GM10248 (cell line): ENCODE measurements at regions not wholly inside any gene's neighbourhood (a gene's known extent, or its start where the extent isn't known, plus 50 kb on each side); places are given as distances from the start of the nearest gene placed in this dataset.

ENCODE experiments used
- CTCF ChIA-PET: fragments of 300-600 bp; sonication (Branson Sonifier 250); formaldehyde crosslinking; extraction: SDS; loops from one replicate; lab custom pipeline; 2021; ENCODE audit warnings: antibody characterized with exemption; lab: Yijun Ruan, JAX
- POLR2A ChIA-PET: fragments of 350-650 bp; sonication (Branson Sonifier 250); formaldehyde crosslinking; extraction: SDS; loops from one replicate; lab custom pipeline; 2020; ENCODE audit warnings: antibody characterized with exemption; lab: Yijun Ruan, JAX
- DNase-seq: peaks from one replicate; pipeline ENCODE4 v3.0.0; 2012; ENCODE audit errors: extremely low spot score
- CTCF ChIP-seq: IDR thresholded peaks from 2 replicates; pipeline ENCODE4 v1.5.1; 2012; ENCODE audit warnings: mild to moderate bottlenecking, low read depth; ENCODE audit errors: extremely low read depth, missing control alignments, control extremely low read depth

GRCh38 chr7:33853361-33854062 is 51.8 kb upstream of the BMPER start:
- CTCF ChIA-PET, result no interaction called here
- DNase-seq, result no peak
- POLR2A ChIA-PET, result no interaction called here
- TF ChIP-seq CTCF, result no peak

- ChIA-PET POLR2A (no interaction called here), CTCF (no interaction called here)
- no peak for TF ChIP-seq CTCF
- DNase-seq, result no peak
Measured at GRCh38 chr7:33854178-33854577, 51.2 kb upstream of the BMPER start.

- CTCF ChIA-PET, result no interaction called here
- no peak for TF ChIP-seq CTCF
- no peak for DNase-seq
- POLR2A ChIA-PET, result no interaction called here
Measured at GRCh38 chr7:33854801-33855350, 50.5 kb upstream of the BMPER start.
